GM23338 (cell line): ENCODE measurements at regions not wholly inside any gene's neighbourhood (a gene's known extent, or its start where the extent isn't known, plus 50 kb on each side); places are given as distances from the start of the nearest gene placed in this dataset.

Source experiments
- ATAC-seq: fragments of 200-7000 bp; cut with Tn5 transposase; 3 replicates; pipeline ENCODE4 v1.9.1; 2020
- DNase-seq: peaks from one replicate; pipeline ENCODE4 v3.0.0-alpha.2; 2015; ENCODE audit warnings: low spot score
- H2AFZ ChIP-seq: fragments of 200-600 bp; sonication (generic); 2 replicates; pipeline ENCODE4 v1.8.0; 2016; ENCODE audit warnings: antibody characterized with exemption, mild to moderate bottlenecking, moderate library complexity
- H3F3A ChIP-seq: fragments of 200-600 bp; sonication (generic); replicated peaks from 2 replicates; pipeline ENCODE4 v1.8.0; 2017; ENCODE audit warnings: antibody characterized with exemption, mixed run types, low read depth
- H3K27ac ChIP-seq: fragments of 200-600 bp; sonication (generic); 2 replicates; pipeline ENCODE4 v1.6.1; 2016; ENCODE audit warnings: low read depth
- H3K27me3 ChIP-seq: fragments of 200-600 bp; sonication (generic); 2 replicates; pipeline ENCODE4 v1.8.0; 2016; ENCODE audit warnings: mild to moderate bottlenecking, mixed run types, moderate library complexity; ENCODE audit not compliant: insufficient read depth
- H3K36me3 ChIP-seq: fragments of 200-600 bp; sonication (generic); 2 replicates; pipeline ENCODE4 v1.8.0; 2016; ENCODE audit warnings: mild to moderate bottlenecking; ENCODE audit not compliant: insufficient read depth
- H3K4me1 ChIP-seq: fragments of 200-600 bp; sonication (generic); 2 replicates; pipeline ENCODE4 v1.8.0; 2016; ENCODE audit warnings: mild to moderate bottlenecking, moderate library complexity; ENCODE audit not compliant: insufficient read depth
- H3K4me2 ChIP-seq: fragments of 200-600 bp; sonication (generic); 2 replicates; pipeline ENCODE4 v1.7.1; 2017; ENCODE audit warnings: mixed run types
- H3K4me3 ChIP-seq: fragments of 200-600 bp; sonication (generic); 2 replicates; pipeline ENCODE4 v1.6.1; 2016; ENCODE audit warnings: mixed run types
- H3K79me2 ChIP-seq: fragments of 200-600 bp; sonication (generic); replicated peaks from 2 replicates; pipeline ENCODE4 v1.8.0; 2017; ENCODE audit warnings: mild to moderate bottlenecking; ENCODE audit not compliant: insufficient read depth
- H3K9me2 ChIP-seq: fragments of 200-600 bp; sonication (generic); 2 replicates; pipeline ENCODE4 v1.8.0; 2017; ENCODE audit not compliant: insufficient read depth
- H4K20me1 ChIP-seq: fragments of 200-600 bp; sonication (generic); replicated peaks from 2 replicates; pipeline ENCODE4 v1.8.0; 2017; ENCODE audit warnings: mild to moderate bottlenecking; ENCODE audit not compliant: insufficient read depth
- H3K27ac Mint-ChIP-seq: 2 replicates; pipeline ENCODE4 v1.8.0; 2020; ENCODE audit warnings: inconsistent platforms, mild to moderate bottlenecking, moderate library complexity, mixed read lengths
- H3K27me3 Mint-ChIP-seq: 3 replicates; pipeline ENCODE4 v1.8.0; 2022; ENCODE audit warnings: low read depth, mild to moderate bottlenecking, moderate library complexity, mixed read lengths, inconsistent platforms; ENCODE audit not compliant: insufficient read depth, poor library complexity
- H3K36me3 Mint-ChIP-seq: 3 replicates; pipeline ENCODE4 v1.8.0; 2021; ENCODE audit warnings: low read depth, mild to moderate bottlenecking, inconsistent platforms, moderate library complexity, mixed read lengths
- H3K4me1 Mint-ChIP-seq: 3 replicates; pipeline ENCODE4 v1.8.0; 2020; ENCODE audit warnings: mild to moderate bottlenecking, inconsistent platforms, mixed read lengths
- H3K4me3 Mint-ChIP-seq: 3 replicates; pipeline ENCODE4 v1.8.0; 2021; ENCODE audit warnings: moderate library complexity, mild to moderate bottlenecking, inconsistent platforms, mixed read lengths
- H3K9me3 Mint-ChIP-seq: 3 replicates; pipeline ENCODE4 v1.8.0; 2020; ENCODE audit warnings: moderate library complexity, mild to moderate bottlenecking, inconsistent platforms, mixed read lengths
- POLR2AphosphoS5 ChIP-seq: IDR thresholded peaks from 2 replicates; pipeline ENCODE4 v1.6.1; 2016; ENCODE audit warnings: antibody characterized with exemption, low read depth
- ZNF331 ChIP-seq: fragments of 250-450 bp; sonication (Bioruptor Pico); IDR thresholded peaks from 2 replicates; pipeline ENCODE4 v1.5.0; 2020; ENCODE audit warnings: low read depth, mild to moderate bottlenecking, moderate library complexity
- TF ChIP-seq, protein P1 (sequence below), 2 experiments: fragments of 200-600 bp in 1 of 2; sonication (generic) in 1 of 2; conservative IDR thresholded peaks; 2 replicates each; pipeline versions ENCODE4 v1.5.1 to v1.6.1; 2016 to 2017; ENCODE audit warnings: antibody characterized with exemption in 2 of 2, low read depth in 2 of 2, mild to moderate bottlenecking in 2 of 2, moderate library complexity in 1 of 2
- TF ChIP-seq, protein P2 (sequence below): fragments of 250-450 bp; sonication (Bioruptor Pico); IDR thresholded peaks from 2 replicates; pipeline ENCODE4 v1.5.0; 2020; ENCODE audit warnings: mild to moderate bottlenecking, moderate library complexity
- TF ChIP-seq, protein P3 (sequence below): IDR thresholded peaks from 2 replicates; pipeline ENCODE4 v1.6.1; 2016; ENCODE audit warnings: antibody characterized with exemption

DNA sequence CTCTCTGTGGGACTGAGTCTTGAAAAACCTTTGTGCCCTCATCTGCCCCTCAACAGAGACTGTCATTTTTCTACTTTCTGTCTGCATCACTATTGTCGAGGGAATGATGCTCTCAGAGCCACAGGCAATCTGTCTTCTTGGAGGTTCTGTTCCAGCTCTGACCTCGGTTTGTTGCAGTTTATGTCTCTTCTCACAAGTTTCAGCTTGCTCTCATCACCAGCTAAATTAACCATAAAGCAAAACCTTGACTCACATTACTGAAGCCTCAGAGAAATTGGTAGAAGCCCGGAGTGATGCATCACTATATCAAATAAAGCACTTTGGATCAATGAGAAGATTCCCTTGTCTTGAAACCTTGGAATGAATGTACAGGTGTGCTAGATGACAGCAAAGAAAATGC lies 60.6 kb upstream of the BLID start (continued):
- TF ChIP-seq, protein P1, sequence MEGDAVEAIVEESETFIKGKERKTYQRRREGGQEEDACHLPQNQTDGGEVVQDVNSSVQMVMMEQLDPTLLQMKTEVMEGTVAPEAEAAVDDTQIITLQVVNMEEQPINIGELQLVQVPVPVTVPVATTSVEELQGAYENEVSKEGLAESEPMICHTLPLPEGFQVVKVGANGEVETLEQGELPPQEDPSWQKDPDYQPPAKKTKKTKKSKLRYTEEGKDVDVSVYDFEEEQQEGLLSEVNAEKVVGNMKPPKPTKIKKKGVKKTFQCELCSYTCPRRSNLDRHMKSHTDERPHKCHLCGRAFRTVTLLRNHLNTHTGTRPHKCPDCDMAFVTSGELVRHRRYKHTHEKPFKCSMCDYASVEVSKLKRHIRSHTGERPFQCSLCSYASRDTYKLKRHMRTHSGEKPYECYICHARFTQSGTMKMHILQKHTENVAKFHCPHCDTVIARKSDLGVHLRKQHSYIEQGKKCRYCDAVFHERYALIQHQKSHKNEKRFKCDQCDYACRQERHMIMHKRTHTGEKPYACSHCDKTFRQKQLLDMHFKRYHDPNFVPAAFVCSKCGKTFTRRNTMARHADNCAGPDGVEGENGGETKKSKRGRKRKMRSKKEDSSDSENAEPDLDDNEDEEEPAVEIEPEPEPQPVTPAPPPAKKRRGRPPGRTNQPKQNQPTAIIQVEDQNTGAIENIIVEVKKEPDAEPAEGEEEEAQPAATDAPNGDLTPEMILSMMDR (conservative IDR thresholded peaks at IDR 0.05; ENCODE audit: low read depth in 2 of 2): no peak
- TF ChIP-seq ZNF331 (CRISPR knock-in tag) (no peak), POLR2AphosphoS5 (no peak)
- TF ChIP-seq, protein P2, sequence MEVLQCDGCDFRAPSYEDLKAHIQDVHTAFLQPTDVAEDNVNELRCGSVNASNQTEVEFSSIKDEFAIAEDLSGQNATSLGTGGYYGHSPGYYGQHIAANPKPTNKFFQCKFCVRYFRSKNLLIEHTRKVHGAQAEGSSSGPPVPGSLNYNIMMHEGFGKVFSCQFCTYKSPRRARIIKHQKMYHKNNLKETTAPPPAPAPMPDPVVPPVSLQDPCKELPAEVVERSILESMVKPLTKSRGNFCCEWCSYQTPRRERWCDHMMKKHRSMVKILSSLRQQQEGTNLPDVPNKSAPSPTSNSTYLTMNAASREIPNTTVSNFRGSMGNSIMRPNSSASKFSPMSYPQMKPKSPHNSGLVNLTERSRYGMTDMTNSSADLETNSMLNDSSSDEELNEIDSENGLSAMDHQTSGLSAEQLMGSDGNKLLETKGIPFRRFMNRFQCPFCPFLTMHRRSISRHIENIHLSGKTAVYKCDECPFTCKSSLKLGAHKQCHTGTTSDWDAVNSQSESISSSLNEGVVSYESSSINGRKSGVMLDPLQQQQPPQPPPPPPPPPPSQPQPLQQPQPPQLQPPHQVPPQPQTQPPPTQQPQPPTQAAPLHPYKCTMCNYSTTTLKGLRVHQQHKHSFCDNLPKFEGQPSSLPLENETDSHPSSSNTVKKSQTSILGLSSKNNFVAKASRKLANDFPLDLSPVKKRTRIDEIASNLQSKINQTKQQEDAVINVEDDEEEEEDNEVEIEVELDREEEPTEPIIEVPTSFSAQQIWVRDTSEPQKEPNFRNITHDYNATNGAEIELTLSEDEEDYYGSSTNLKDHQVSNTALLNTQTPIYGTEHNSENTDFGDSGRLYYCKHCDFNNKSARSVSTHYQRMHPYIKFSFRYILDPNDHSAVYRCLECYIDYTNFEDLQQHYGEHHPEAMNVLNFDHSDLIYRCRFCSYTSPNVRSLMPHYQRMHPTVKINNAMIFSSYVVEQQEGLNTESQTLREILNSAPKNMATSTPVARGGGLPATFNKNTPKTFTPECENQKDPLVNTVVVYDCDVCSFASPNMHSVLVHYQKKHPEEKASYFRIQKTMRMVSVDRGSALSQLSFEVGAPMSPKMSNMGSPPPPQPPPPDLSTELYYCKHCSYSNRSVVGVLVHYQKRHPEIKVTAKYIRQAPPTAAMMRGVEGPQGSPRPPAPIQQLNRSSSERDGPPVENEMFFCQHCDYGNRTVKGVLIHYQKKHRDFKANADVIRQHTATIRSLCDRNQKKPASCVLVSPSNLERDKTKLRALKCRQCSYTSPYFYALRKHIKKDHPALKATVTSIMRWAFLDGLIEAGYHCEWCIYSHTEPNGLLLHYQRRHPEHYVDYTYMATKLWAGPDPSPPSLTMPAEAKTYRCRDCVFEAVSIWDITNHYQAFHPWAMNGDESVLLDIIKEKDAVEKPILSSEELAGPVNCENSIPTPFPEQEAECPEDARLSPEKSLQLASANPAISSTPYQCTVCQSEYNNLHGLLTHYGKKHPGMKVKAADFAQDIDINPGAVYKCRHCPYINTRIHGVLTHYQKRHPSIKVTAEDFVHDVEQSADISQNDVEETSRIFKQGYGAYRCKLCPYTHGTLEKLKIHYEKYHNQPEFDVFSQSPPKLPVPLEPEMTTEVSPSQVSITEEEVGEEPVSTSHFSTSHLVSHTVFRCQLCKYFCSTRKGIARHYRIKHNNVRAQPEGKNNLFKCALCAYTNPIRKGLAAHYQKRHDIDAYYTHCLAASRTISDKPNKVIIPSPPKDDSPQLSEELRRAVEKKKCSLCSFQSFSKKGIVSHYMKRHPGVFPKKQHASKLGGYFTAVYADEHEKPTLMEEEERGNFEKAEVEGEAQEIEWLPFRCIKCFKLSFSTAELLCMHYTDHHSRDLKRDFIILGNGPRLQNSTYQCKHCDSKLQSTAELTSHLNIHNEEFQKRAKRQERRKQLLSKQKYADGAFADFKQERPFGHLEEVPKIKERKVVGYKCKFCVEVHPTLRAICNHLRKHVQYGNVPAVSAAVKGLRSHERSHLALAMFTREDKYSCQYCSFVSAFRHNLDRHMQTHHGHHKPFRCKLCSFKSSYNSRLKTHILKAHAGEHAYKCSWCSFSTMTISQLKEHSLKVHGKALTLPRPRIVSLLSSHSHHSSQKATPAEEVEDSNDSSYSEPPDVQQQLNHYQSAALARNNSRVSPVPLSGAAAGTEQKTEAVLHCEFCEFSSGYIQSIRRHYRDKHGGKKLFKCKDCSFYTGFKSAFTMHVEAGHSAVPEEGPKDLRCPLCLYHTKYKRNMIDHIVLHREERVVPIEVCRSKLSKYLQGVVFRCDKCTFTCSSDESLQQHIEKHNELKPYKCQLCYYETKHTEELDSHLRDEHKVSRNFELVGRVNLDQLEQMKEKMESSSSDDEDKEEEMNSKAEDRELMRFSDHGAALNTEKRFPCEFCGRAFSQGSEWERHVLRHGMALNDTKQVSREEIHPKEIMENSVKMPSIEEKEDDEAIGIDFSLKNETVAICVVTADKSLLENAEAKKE: no peak
- TF ChIP-seq, protein P3, sequence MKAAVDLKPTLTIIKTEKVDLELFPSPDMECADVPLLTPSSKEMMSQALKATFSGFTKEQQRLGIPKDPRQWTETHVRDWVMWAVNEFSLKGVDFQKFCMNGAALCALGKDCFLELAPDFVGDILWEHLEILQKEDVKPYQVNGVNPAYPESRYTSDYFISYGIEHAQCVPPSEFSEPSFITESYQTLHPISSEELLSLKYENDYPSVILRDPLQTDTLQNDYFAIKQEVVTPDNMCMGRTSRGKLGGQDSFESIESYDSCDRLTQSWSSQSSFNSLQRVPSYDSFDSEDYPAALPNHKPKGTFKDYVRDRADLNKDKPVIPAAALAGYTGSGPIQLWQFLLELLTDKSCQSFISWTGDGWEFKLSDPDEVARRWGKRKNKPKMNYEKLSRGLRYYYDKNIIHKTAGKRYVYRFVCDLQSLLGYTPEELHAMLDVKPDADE: no peak

DNA sequence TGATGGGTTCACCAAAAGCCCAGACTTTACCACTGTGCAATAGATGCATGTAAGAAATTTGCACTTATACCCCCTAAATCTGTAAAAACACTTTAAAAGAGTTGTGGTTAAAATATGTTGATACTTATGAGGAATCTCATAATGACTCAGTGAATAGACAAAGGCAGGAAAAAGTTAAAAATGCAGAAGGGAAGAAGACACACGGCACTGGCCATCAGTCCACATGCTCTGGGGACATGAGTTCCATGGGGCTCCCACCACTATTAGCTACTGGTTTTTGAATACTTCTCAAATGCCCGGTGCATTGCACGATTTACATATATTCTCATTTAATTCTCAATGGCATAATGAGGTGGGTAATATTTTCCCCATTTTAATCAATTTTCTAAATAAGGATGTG lies 59.3 kb upstream of the BLID start:
- no peaks in the 10 kb centered on the region for H3K79me2 ChIP-seq
- TF ChIP-seq, protein P1 (conservative IDR thresholded peaks at IDR 0.05; ENCODE audit: low read depth in 2 of 2): no peak

More for the DNA sequence above, 59.3 kb upstream of the BLID start:
- no peak overlapping the region for H3K4me2 ChIP-seq
- Mint-ChIP-seq H3K9me3 (no peaks in the 10 kb centered on the region), H3K4me1 (peaks cover 8% of the 10 kb centered on the region), H3K36me3 (no peaks in the 10 kb centered on the region), H3K4me3 (no peak overlapping the region), H3K27ac (no peak overlapping the region), H3K27me3 (no peaks in the 10 kb centered on the region)
- no peaks in the 10 kb centered on the region for H3K9me2 ChIP-seq
- no peaks in the 10 kb centered on the region for H3K36me3 ChIP-seq
- H3F3A ChIP-seq: no peaks in the 10 kb centered on the region
- H3K4me1 ChIP-seq: peaks cover 10% of the 10 kb centered on the region
- no peaks in the 10 kb centered on the region for H3K27me3 ChIP-seq
- ATAC-seq (no peak), DNase-seq (no peak)
- no peak overlapping the region for H2AFZ ChIP-seq
- no peaks in the 10 kb centered on the region for H4K20me1 ChIP-seq
- no peak overlapping the region for H3K27ac ChIP-seq
- no peak overlapping the region for H3K4me3 ChIP-seq
